Keratinocyte (primary cell): ENCODE measurements at regions not wholly inside any gene's neighbourhood (a gene's known extent, or its start where the extent isn't known, plus 50 kb on each side); places are given as distances from the start of the nearest gene placed in this dataset.

ENCODE experiments used
- DNase-seq: peaks from one replicate; pipeline ENCODE4 v3.0.0-alpha.2; 2011; ENCODE audit warnings: low read depth, missing footprints, low spot score
- FAIRE-seq: peaks from 2 replicates; lab custom pipeline; 2011; peaks lifted over from hg19 to GRCh38; lab: Jason Lieb, UNC
- H2AFZ ChIP-seq: 2 replicates; pipeline ENCODE4 v1.6.0; 2012; ENCODE audit warnings: low read length, control low read depth, inconsistent platforms; ENCODE audit not compliant: control insufficient read depth
- H3K27ac ChIP-seq: 2 replicates; pipeline ENCODE4 v1.5.1; 2011; ENCODE audit warnings: low read length; ENCODE audit not compliant: control insufficient read depth, insufficient read depth
- H3K27me3 ChIP-seq: 3 replicates; pipeline ENCODE4 v1.6.0; 2011; ENCODE audit warnings: low read length; ENCODE audit not compliant: control insufficient read depth, insufficient read depth; ENCODE audit errors: extremely low read depth
- H3K36me3 ChIP-seq, 2 experiments: 2 replicates in 1 of 2; 3 replicates in 1 of 2; pipeline ENCODE4 v1.5.1; 2011; ENCODE audit warnings: low read length in 2 of 2, mild to moderate bottlenecking in 1 of 2; ENCODE audit not compliant: control insufficient read depth in 2 of 2, insufficient read depth in 2 of 2; ENCODE audit errors: extremely low read depth in 1 of 2
- H3K4me1 ChIP-seq: 3 replicates; pipeline ENCODE4 v1.5.1; 2011; ENCODE audit warnings: low read length; ENCODE audit not compliant: control insufficient read depth, insufficient read depth; ENCODE audit errors: extremely low read depth
- H3K4me2 ChIP-seq: 3 replicates; pipeline ENCODE4 v1.6.0; 2011; ENCODE audit warnings: low read depth, low read length; ENCODE audit not compliant: control insufficient read depth, insufficient read depth; ENCODE audit errors: extremely low read depth
- H3K4me3 ChIP-seq, 3 experiments: fragments of 200-600 bp in 1 of 3; sonication (generic) in 1 of 3; 2 replicates in 2 of 3; 3 replicates in 1 of 3; pipeline ENCODE4 v1.5.1; 2011 to 2016; ENCODE audit warnings: low read length in 3 of 3, mild to moderate bottlenecking in 3 of 3, control low read depth in 2 of 3, inconsistent platforms in 1 of 3, low read depth in 1 of 3, mixed read lengths in 1 of 3, mixed run types in 1 of 3, moderate library complexity in 1 of 3; ENCODE audit not compliant: control insufficient read depth in 2 of 3, insufficient read depth in 2 of 3; ENCODE audit errors: extremely low read depth in 1 of 3
- H3K79me2 ChIP-seq: 2 replicates; pipeline ENCODE4 v1.6.0; 2012; ENCODE audit warnings: low read length; ENCODE audit not compliant: control insufficient read depth, insufficient read depth
- H3K9ac ChIP-seq: 3 replicates; pipeline ENCODE4 v1.6.0; 2011; ENCODE audit warnings: low read length; ENCODE audit not compliant: control insufficient read depth, insufficient read depth; ENCODE audit errors: extremely low read depth
- H3K9me1 ChIP-seq: 3 replicates; pipeline ENCODE4 v1.6.0; 2011; ENCODE audit warnings: low read length; ENCODE audit not compliant: control insufficient read depth, insufficient read depth; ENCODE audit errors: extremely low read depth
- H3K9me3 ChIP-seq: 2 replicates; pipeline ENCODE4 v1.5.1; 2012; ENCODE audit warnings: low read depth, low read length; ENCODE audit not compliant: control insufficient read depth
- H4K20me1 ChIP-seq: 3 replicates; pipeline ENCODE4 v1.6.0; 2011; ENCODE audit warnings: low read length; ENCODE audit not compliant: control insufficient read depth, insufficient read depth; ENCODE audit errors: extremely low read depth
- EZH2 ChIP-seq: IDR thresholded peaks from one replicate; pipeline ENCODE4 v1.6.1; 2012; ENCODE audit warnings: inconsistent platforms, mild to moderate bottlenecking, low read length, moderate library complexity
- dilution Hi-C: fragments of 300-500 bp; cut with MboI; formaldehyde crosslinking; loops from one replicate; pipeline ENCODE4 v1.7.0; 2020; ENCODE audit warnings: low sequenced_read_pairs; ENCODE audit not compliant: extremely low pct_ligation_motif_present
- TF ChIP-seq, protein P1 (sequence below), 3 experiments: IDR thresholded peaks in 1 of 3; conservative IDR thresholded peaks in 1 of 3; optimal IDR thresholded peaks in 1 of 3; 2 replicates in 2 of 3; 3 replicates in 1 of 3; pipeline versions ENCODE3 to v1.5.1; 2011; ENCODE audit warnings: low read length in 3 of 3, mild to moderate bottlenecking in 3 of 3, moderate library complexity in 2 of 3, control low read depth in 1 of 3, inconsistent platforms in 1 of 3; ENCODE audit not compliant: insufficient read depth in 2 of 3; ENCODE audit errors: extremely low read depth in 1 of 3

GRCh38 chr6:113146878-113147277, 710.3 kb upstream of the MARCKS start:
- H3K36me3 ChIP-seq: no peaks in the 10 kb centered on the region
- no peaks in the 10 kb centered on the region for H3K27me3 ChIP-seq
- TF ChIP-seq, protein P1, sequence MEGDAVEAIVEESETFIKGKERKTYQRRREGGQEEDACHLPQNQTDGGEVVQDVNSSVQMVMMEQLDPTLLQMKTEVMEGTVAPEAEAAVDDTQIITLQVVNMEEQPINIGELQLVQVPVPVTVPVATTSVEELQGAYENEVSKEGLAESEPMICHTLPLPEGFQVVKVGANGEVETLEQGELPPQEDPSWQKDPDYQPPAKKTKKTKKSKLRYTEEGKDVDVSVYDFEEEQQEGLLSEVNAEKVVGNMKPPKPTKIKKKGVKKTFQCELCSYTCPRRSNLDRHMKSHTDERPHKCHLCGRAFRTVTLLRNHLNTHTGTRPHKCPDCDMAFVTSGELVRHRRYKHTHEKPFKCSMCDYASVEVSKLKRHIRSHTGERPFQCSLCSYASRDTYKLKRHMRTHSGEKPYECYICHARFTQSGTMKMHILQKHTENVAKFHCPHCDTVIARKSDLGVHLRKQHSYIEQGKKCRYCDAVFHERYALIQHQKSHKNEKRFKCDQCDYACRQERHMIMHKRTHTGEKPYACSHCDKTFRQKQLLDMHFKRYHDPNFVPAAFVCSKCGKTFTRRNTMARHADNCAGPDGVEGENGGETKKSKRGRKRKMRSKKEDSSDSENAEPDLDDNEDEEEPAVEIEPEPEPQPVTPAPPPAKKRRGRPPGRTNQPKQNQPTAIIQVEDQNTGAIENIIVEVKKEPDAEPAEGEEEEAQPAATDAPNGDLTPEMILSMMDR (optimal IDR thresholded peaks at IDR 0.05 in 1 of 3, IDR thresholded peaks at IDR 0.05 in 1 of 3, conservative IDR thresholded peaks at IDR 0.05 in 1 of 3; ENCODE audit: extremely low read depth in 1 of 3, insufficient read depth in 2 of 3, low read length in 3 of 3): no peak
- no peak for TF ChIP-seq EZH2
- H3K27ac ChIP-seq: no peak overlapping the region
- dilution Hi-C loops: no loop called here
- DNase-seq (no peak), FAIRE-seq (no peak)
- H4K20me1 ChIP-seq: no peaks in the 10 kb centered on the region
- H3K4me1 ChIP-seq: no peaks in the 10 kb centered on the region
- H3K9ac ChIP-seq: no peak overlapping the region
- no peak overlapping the region for H2AFZ ChIP-seq
- no peaks in the 10 kb centered on the region for H3K9me3 ChIP-seq
- no peak overlapping the region for H3K4me2 ChIP-seq
- no peaks in the 10 kb centered on the region for H3K9me1 ChIP-seq
- H3K79me2 ChIP-seq: no peaks in the 10 kb centered on the region
- H3K4me3 ChIP-seq: no peak overlapping the region

DNA sequence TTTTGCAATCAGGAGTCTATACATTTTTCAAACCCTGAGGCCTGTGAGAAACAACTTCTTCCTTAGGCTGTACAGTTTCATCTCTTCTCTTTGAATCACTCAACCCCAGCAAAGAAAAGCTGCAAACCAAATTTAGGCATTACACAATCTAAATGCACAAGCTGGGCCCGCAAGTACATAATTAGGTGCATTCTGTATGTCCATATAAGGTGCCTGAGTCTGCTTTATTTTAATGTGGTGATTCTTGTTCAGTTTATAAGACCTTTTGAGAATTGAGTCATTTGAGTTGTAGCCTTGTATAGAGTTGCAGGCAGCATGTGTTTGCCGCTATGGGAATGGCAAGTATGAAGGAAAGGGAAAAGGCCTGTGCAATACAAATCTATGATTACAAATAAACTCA, 709.6 kb upstream of the MARCKS start:
- H3K79me2 ChIP-seq: no peaks in the 10 kb centered on the region
- no peaks in the 10 kb centered on the region for H3K36me3 ChIP-seq
- H2AFZ ChIP-seq: no peak overlapping the region
- no peak overlapping the region for H3K4me3 ChIP-seq
- no peaks in the 10 kb centered on the region for H3K9me1 ChIP-seq
- FAIRE-seq (no peak), DNase-seq (no peak)
- H3K9me3 ChIP-seq: no peaks in the 10 kb centered on the region
- no peaks in the 10 kb centered on the region for H3K27me3 ChIP-seq
- H3K9ac ChIP-seq: no peak overlapping the region
- dilution Hi-C loops: no loop called here
- no peak for TF ChIP-seq EZH2
- TF ChIP-seq, protein P1 (optimal IDR thresholded peaks at IDR 0.05 in 1 of 3, IDR thresholded peaks at IDR 0.05 in 1 of 3, conservative IDR thresholded peaks at IDR 0.05 in 1 of 3; ENCODE audit: extremely low read depth in 1 of 3, insufficient read depth in 2 of 3, low read length in 3 of 3): no peak
- no peak overlapping the region for H3K4me2 ChIP-seq
- H3K4me1 ChIP-seq: no peaks in the 10 kb centered on the region
- no peak overlapping the region for H3K27ac ChIP-seq
- no peaks in the 10 kb centered on the region for H4K20me1 ChIP-seq
